CD8-positive, alpha-beta memory T cell (primary cell): ENCODE measurements at regions not wholly inside any gene's neighbourhood (a gene's known extent, or its start where the extent isn't known, plus 50 kb on each side); places are given as distances from the start of the nearest gene placed in this dataset.

Source experiments
- CTCF ChIA-PET: fragments of 350-600 bp; sonication (Branson Sonifier 250); formaldehyde crosslinking; loops from one replicate; lab custom pipeline; 2021; ENCODE audit warnings: antibody characterized with exemption; lab: Charles Lee
- POLR2A ChIA-PET: fragments of 350-600 bp; sonication (Branson Sonifier 250); formaldehyde crosslinking; loops from one replicate; lab custom pipeline; 2021; ENCODE audit warnings: antibody characterized with exemption; lab: Charles Lee
- DNase-seq, 5 donors: peaks; one replicate each; pipeline versions ENCODE4 v3.0.0 to v3.0.0-alpha.2; 2020 to 2022; ENCODE audit warnings: mixed read lengths in 1 of 5
- H3K27ac ChIP-seq: one replicate; pipeline ENCODE4 v1.7.0; 2013; ENCODE audit warnings: low read depth, mild to moderate bottlenecking, low read length, moderate library complexity
- H3K27me3 ChIP-seq: 2 replicates; pipeline ENCODE4 v1.7.0; 2013; ENCODE audit warnings: low read length, mild to moderate bottlenecking; ENCODE audit not compliant: insufficient read depth, poor library complexity, severe bottlenecking
- H3K36me3 ChIP-seq: 2 replicates; pipeline ENCODE4 v1.7.0; 2013; ENCODE audit warnings: mild to moderate bottlenecking, low read length, moderate library complexity; ENCODE audit not compliant: insufficient read depth
- H3K4me1 ChIP-seq: 2 replicates; pipeline ENCODE4 v1.7.0; 2013; ENCODE audit warnings: mild to moderate bottlenecking, low read length, moderate library complexity; ENCODE audit not compliant: insufficient read depth
- H3K4me3 ChIP-seq: 2 replicates; pipeline ENCODE4 v1.7.0; 2013; ENCODE audit warnings: mild to moderate bottlenecking, low read length
- H3K9me3 ChIP-seq: 2 replicates; pipeline ENCODE4 v1.7.0; 2013; ENCODE audit warnings: mild to moderate bottlenecking, low read length
- H3K27ac Mint-ChIP-seq, 8 donors: one replicate each; pipeline ENCODE4 v1.8.0; 2020 to 2021; ENCODE audit warnings: mixed read lengths in 8 of 8, mild to moderate bottlenecking in 6 of 8, inconsistent platforms in 3 of 8, moderate library complexity in 3 of 8
- H3K27me3 Mint-ChIP-seq, 2 donors: one replicate each; pipeline ENCODE4 v1.8.0; 2020 to 2021; ENCODE audit warnings: mixed read lengths in 2 of 2, mild to moderate bottlenecking in 1 of 2, moderate library complexity in 1 of 2
- H3K36me3 Mint-ChIP-seq, 3 donors: one replicate each; pipeline ENCODE4 v1.8.0; 2020 to 2021; ENCODE audit warnings: mixed read lengths in 3 of 3, inconsistent platforms in 1 of 3, mild to moderate bottlenecking in 1 of 3
- H3K4me1 Mint-ChIP-seq, 3 donors: one replicate each; pipeline ENCODE4 v1.8.0; 2020 to 2021; ENCODE audit warnings: mixed read lengths in 3 of 3, inconsistent platforms in 1 of 3, mild to moderate bottlenecking in 1 of 3
- H3K4me3 Mint-ChIP-seq, 7 donors: one replicate each; pipeline ENCODE4 v1.8.0; 2020 to 2021; ENCODE audit warnings: mixed read lengths in 7 of 7, mild to moderate bottlenecking in 6 of 7, moderate library complexity in 4 of 7, inconsistent platforms in 2 of 7
- H3K9me3 Mint-ChIP-seq, 5 donors: one replicate each; pipeline ENCODE4 v1.8.0; 2020 to 2022; ENCODE audit warnings: mixed read lengths in 5 of 5, mild to moderate bottlenecking in 3 of 5, moderate library complexity in 2 of 5, inconsistent platforms in 1 of 5

DNA sequence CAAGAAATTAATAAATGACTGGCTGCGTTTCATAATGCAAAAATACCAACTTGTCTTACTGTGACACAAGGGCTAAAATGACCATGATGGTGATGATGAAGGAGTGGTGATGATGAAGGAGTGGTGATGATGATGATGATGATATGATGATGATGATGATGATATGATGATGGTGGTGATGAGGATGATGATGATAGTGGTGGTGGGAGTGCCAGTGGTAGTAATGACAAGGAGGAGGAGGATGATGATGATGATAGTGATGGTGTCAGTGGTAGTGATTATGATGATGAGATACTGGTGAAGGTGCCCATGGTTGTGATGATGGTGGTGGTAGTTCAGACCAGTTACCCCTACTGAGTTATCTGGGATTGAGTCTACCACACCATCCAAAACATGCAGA lies 265.9 kb downstream of the FGFR2 start:
- H3K27me3 ChIP-seq, result no peaks in the 10 kb centered on the region
- no peak overlapping the region for H3K4me3 ChIP-seq
- ChIA-PET CTCF (no interaction called here), POLR2A (no interaction called here)
- H3K36me3 Mint-ChIP-seq, result no peaks in the 10 kb centered on the region
- no peak overlapping the region for H3K27ac Mint-ChIP-seq
- DNase-seq, result no peak
- no peaks in the 10 kb centered on the region for H3K4me1 Mint-ChIP-seq
- H3K27ac ChIP-seq, result no peak overlapping the region
- no peaks in the 10 kb centered on the region for H3K4me1 ChIP-seq
- H3K4me3 Mint-ChIP-seq, result no peak overlapping the region
- H3K36me3 ChIP-seq, result no peaks in the 10 kb centered on the region
- H3K9me3 Mint-ChIP-seq, result peaks cover 0 to 17% (median 5%) of the 10 kb centered on the region in 5 donors
- peaks cover 0 to 1% of the 10 kb centered on the region in 2 donors for H3K27me3 Mint-ChIP-seq
- no peaks in the 10 kb centered on the region for H3K9me3 ChIP-seq

DNA sequence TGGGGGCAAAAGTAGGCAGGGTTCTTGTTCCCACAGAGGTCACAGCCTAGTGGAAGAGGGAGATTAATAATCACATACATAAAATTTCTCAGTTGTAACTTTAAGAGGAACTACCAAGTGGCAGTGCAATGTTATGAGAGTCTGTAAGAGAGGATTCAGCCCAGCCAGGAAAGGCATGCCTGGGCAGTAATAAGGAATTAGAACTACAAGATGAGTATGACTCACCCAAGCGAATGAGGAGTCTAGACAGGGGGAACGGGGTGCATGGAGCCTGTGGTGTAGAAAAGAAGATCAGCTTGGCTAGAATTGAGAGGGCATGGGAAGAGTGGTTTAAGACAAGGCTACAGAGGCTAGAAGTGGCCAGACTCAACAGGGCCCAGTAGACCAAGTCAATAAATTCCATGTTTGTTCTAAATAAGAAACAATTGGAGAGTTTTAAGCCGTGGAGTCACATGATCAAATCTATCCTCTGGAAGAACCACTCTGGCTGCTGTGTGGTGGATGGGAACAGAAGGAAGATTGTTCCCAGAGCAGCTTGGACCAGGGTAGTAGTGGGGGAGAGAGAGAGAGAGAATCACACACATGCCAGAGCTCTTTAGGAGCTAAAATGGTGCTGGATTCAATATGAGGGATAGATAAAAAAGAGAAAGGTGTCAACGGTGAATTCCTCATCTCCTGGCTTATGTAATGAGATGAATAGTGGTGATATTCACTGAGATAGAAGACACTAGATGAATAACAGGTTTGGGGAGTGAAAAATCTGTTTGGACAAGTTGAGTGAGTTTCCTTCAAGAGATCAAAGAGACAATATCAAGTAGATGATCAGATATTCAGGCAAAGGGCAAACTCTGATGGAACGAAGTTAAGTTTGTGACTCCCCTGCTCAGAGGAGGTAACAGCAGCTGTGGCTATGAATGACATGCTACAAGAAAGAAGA lies 265.1 kb downstream of the FGFR2 start:
- Mint-ChIP-seq H3K36me3 (no peaks in the 10 kb centered on the region), H3K27ac (no peak overlapping the region), H3K4me3 (no peak overlapping the region), H3K4me1 (no peaks in the 10 kb centered on the region), H3K27me3 (peaks cover 0 to 1% of the 10 kb centered on the region in 2 donors), H3K9me3 (peaks cover 0 to 13% (median 5%) of the 10 kb centered on the region in 5 donors)
- H3K27ac ChIP-seq, result no peak overlapping the region
- ChIA-PET CTCF (no interaction called here), POLR2A (no interaction called here)
- no peaks in the 10 kb centered on the region for H3K4me1 ChIP-seq
- DNase-seq, result no peak
- H3K9me3 ChIP-seq, result no peaks in the 10 kb centered on the region
- no peaks in the 10 kb centered on the region for H3K27me3 ChIP-seq
- no peak overlapping the region for H3K4me3 ChIP-seq
- H3K36me3 ChIP-seq, result no peaks in the 10 kb centered on the region

DNA sequence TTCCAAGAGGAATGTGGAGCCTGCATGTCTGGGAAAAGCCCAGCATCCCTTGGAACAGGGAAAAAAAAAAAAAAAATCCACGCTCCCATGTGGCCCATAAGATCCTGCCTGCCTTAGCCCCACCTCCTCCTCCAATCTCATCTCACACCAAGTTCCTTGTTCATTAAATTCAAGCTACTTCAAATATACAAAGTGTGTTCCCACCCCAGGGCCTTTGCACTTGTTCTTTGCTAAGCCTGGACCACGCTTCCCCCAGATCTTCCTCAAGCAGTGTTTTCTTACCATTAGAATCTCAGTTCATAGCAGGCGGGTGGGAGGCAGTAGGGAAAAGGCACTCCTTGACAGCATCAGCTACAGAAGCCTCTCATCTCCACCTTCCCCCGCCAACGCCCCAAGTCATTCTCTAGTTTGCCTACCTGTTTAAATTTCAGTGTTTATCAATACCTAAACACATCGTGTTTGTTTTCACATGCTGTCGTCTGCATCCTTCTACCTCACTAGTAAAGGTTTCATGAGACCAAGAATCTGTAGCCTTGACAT lies 262.8 kb downstream of the FGFR2 start:
- H3K4me1 ChIP-seq, result no peaks in the 10 kb centered on the region
- no peak overlapping the region for H3K4me3 ChIP-seq
- no peak overlapping the region for H3K27ac ChIP-seq
- no peak overlapping the region for H3K4me3 Mint-ChIP-seq
- H3K27me3 ChIP-seq, result no peaks in the 10 kb centered on the region
- peaks cover 0 to 3% (median 0%) of the 10 kb centered on the region in 5 donors for H3K9me3 Mint-ChIP-seq
- H3K27ac Mint-ChIP-seq, result no peak overlapping the region
- CTCF ChIA-PET, result no interaction called here
- no peaks in the 10 kb centered on the region for H3K4me1 Mint-ChIP-seq
- no peaks in the 10 kb centered on the region for H3K9me3 ChIP-seq
- POLR2A ChIA-PET, result no interaction called here
- no peaks in the 10 kb centered on the region for H3K36me3 Mint-ChIP-seq
- DNase-seq, result no peak
- peaks cover 0 to 1% of the 10 kb centered on the region in 2 donors for H3K27me3 Mint-ChIP-seq
- no peaks in the 10 kb centered on the region for H3K36me3 ChIP-seq

DNA sequence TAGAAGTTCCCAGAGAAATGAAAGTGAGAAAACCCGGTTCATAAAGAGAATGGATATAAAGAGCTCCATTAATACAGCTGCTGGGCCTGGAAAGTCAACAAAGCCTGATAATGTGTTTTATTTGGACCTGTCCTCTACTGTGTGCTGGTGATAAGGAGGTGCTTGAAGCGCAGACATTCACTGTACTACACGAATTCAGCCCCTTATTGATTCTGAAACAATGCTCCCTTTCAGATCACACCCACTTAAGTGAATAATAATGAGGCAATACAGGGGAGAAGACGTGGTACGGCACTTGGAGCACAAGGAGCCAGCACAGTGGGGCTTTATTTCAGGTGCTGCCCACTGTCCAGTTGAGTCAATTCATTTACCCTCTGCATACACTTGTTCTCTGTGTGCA lies 260.8 kb downstream of the FGFR2 start:
- no peak overlapping the region for H3K4me3 ChIP-seq
- H3K9me3 Mint-ChIP-seq, result peaks cover 0 to 3% (median 0%) of the 10 kb centered on the region in 5 donors
- no peaks in the 10 kb centered on the region for H3K27me3 ChIP-seq
- no peaks in the 10 kb centered on the region for H3K4me1 ChIP-seq
- CTCF ChIA-PET, result no interaction called here
- POLR2A ChIA-PET, result no interaction called here
- no peaks in the 10 kb centered on the region for H3K36me3 Mint-ChIP-seq
- no peak overlapping the region for H3K4me3 Mint-ChIP-seq
- no peak for DNase-seq
- no peaks in the 10 kb centered on the region for H3K9me3 ChIP-seq
- no peaks in the 10 kb centered on the region for H3K4me1 Mint-ChIP-seq
- H3K27ac Mint-ChIP-seq, result no peak overlapping the region
- no peaks in the 10 kb centered on the region for H3K27me3 Mint-ChIP-seq
- H3K36me3 ChIP-seq, result no peaks in the 10 kb centered on the region
- no peak overlapping the region for H3K27ac ChIP-seq

DNA sequence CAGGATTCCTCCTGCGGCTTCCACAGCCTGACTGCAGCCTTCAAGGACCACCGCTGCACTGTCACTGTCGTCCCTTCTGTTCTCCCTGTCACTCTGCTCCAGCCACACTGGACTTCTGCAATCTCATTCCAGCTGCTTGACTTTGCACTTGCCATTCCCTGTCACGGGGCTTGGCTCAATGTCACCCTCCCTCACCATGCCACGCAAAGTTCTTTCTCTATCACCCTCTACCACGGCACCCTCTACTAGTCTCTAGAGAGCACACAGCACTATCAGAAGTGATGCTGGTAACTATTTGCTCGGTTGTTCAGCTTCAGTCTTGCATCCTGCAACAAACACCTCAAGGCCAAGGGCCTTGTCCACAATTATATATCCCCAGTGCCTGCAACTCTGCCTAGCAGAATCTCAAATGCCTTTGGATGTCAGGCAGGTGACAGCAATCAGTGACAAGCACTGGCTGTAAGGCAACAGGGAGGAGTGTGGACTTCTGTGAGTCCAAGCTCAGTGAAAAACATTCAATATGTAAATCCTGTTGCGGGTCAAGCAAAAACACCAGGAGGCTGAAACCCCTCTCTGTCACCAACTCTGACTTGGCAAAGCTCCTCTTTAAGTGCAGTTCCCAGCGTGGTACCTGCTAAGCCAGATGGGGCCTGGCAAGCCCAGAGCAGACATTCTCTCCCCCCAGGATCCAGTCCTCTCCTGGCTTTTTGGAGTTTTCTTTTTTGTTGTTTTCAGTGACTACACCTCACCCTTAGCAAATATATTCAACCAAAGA lies 259.9 kb downstream of the FGFR2 start:
- POLR2A ChIA-PET, result no interaction called here
- Histone ChIP-seq H3K9me3 (no peaks in the 10 kb centered on the region), H3K36me3 (no peaks in the 10 kb centered on the region), H3K4me3 (no peak overlapping the region), H3K27me3 (no peaks in the 10 kb centered on the region), H3K27ac (no peak overlapping the region), H3K4me1 (no peaks in the 10 kb centered on the region)
- H3K27ac Mint-ChIP-seq, result no peak overlapping the region
- no peak overlapping the region for H3K4me3 Mint-ChIP-seq
- H3K4me1 Mint-ChIP-seq, result no peaks in the 10 kb centered on the region
- H3K27me3 Mint-ChIP-seq, result no peaks in the 10 kb centered on the region
- no peak for DNase-seq
- peaks cover 0 to 3% (median 0%) of the 10 kb centered on the region in 5 donors for H3K9me3 Mint-ChIP-seq
- CTCF ChIA-PET, result no interaction called here
- no peaks in the 10 kb centered on the region for H3K36me3 Mint-ChIP-seq

DNA sequence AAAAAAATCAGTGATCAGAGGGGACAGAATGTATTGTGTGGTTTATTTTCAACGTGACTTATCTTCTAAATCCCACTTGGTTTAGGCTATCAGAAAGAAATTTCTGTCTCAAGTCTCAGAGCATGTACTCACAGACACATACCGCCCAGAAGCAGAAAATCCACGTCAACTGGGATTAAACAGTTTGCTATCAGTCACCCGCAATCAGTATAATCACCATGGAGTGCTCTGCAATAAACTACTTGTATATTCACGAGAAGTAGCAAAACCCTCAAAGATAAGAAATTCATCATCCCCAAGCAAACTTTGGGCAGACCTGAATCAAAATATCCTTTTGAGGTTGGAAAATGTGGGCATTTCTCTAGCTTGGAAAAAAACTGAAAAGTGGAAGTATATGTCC lies 259.1 kb downstream of the FGFR2 start:
- Histone ChIP-seq H3K27ac (no peak overlapping the region), H3K4me1 (no peaks in the 10 kb centered on the region), H3K27me3 (no peaks in the 10 kb centered on the region), H3K9me3 (no peaks in the 10 kb centered on the region), H3K36me3 (no peaks in the 10 kb centered on the region), H3K4me3 (no peak overlapping the region)
- CTCF ChIA-PET, result no interaction called here
- Mint-ChIP-seq H3K27ac (no peak overlapping the region), H3K4me3 (no peak overlapping the region), H3K36me3 (no peaks in the 10 kb centered on the region), H3K4me1 (no peaks in the 10 kb centered on the region), H3K27me3 (no peaks in the 10 kb centered on the region), H3K9me3 (peaks cover 0 to 3% (median 0%) of the 10 kb centered on the region in 5 donors)
- no peak for DNase-seq
- POLR2A ChIA-PET, result no interaction called here

DNA sequence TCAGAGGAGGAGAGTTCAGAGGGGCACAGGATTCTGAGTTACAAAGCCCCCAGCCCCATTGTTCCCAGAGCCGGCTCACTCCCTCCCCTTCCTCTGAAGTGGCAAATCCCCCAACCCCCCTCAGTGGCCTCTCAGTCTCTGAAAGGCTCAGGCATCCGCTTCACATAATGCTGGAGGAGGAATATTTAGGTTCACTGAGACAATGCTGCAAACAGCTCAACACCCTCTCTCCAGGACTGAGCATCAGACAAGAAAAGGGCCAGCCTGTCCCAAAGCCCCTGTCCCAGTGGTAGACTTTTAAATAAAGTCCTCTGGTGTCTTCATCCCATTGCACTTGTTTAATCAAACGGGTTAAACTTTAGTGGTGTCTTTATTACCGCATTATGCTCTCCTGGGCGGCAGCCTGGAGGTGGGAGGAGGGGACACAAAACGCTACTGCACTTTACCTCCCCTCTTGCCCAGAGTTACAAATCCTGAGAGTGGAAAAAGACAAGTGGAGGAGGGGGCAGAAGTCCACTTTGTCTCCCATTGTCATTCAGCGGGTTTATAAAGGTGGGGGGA lies 257.9 kb downstream of the FGFR2 start:
- ChIA-PET POLR2A (no interaction called here), CTCF (no interaction called here)
- Histone ChIP-seq H3K9me3 (no peaks in the 10 kb centered on the region), H3K4me3 (no peak overlapping the region), H3K36me3 (no peaks in the 10 kb centered on the region), H3K4me1 (no peaks in the 10 kb centered on the region), H3K27me3 (no peaks in the 10 kb centered on the region), H3K27ac (no peak overlapping the region)
- no peaks in the 10 kb centered on the region for H3K27me3 Mint-ChIP-seq
- no peaks in the 10 kb centered on the region for H3K36me3 Mint-ChIP-seq
- no peak overlapping the region for H3K4me3 Mint-ChIP-seq
- DNase-seq, result no peak
- no peak overlapping the region for H3K27ac Mint-ChIP-seq
- peaks cover 0 to 3% (median under 1%) of the 10 kb centered on the region in 5 donors for H3K9me3 Mint-ChIP-seq
- no peaks in the 10 kb centered on the region for H3K4me1 Mint-ChIP-seq

DNA sequence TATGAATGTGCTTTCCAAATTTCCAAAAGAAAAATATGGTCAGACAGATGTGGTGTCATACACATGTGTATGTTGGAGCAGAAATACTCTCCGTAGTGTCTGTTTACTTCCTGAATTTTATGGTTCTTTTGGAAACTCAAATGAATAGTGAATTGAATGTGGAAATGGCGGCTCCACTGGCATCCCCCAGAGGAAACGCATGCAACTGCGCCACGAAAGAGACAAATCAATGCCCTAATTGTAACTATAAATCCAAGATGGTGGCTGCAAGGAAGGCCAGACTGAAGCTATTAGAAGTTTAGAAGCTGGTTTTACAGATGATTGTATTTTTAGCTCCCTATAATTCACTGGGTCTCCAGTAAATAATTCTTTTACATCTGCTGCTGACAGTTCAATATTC lies 246.7 kb downstream of the FGFR2 start:
- H3K9me3 ChIP-seq, result no peaks in the 10 kb centered on the region
- H3K4me3 ChIP-seq, result no peak overlapping the region
- no peak overlapping the region for H3K27ac ChIP-seq
- Mint-ChIP-seq H3K9me3 (peaks cover 0 to 4% (median 0%) of the 10 kb centered on the region in 5 donors), H3K4me3 (no peak overlapping the region), H3K27me3 (no peaks in the 10 kb centered on the region), H3K4me1 (no peaks in the 10 kb centered on the region), H3K27ac (no peak overlapping the region), H3K36me3 (no peaks in the 10 kb centered on the region)
- no peaks in the 10 kb centered on the region for H3K27me3 ChIP-seq
- CTCF ChIA-PET, result no interaction called here
- DNase-seq, result no peak
- POLR2A ChIA-PET, result no interaction called here
- no peaks in the 10 kb centered on the region for H3K36me3 ChIP-seq
- H3K4me1 ChIP-seq, result no peaks in the 10 kb centered on the region
